A673 (cell line): ENCODE measurements at regions not wholly inside any gene's neighbourhood (a gene's known extent, or its start where the extent isn't known, plus 50 kb on each side); places are given as distances from the start of the nearest gene placed in this dataset.

Experiments
- CTCF ChIP-seq: fragments of 300-800, 200-600 bp; sonication (generic); conservative IDR thresholded peaks from 2 replicates; pipeline ENCODE4 v1.5.1; 2017; ENCODE audit warnings: low read depth, mild to moderate bottlenecking, antibody characterized with exemption, low read length, moderate library complexity, mixed read lengths
- EZH2 ChIP-seq: fragments of 200-600 bp; sonication (generic); IDR thresholded peaks from 2 replicates; pipeline ENCODE4 v1.6.1; 2017; ENCODE audit warnings: borderline replicate concordance, low read depth, mild to moderate bottlenecking, mixed read lengths, antibody characterized with exemption, low read length; ENCODE audit not compliant: poor library complexity, severe bottlenecking

GRCh38 chr2:12624905-12625598 is 91.7 kb upstream of the TRIB2 start:
- no peak for TF ChIP-seq CTCF
- TF ChIP-seq EZH2 = no peak
